KMS-11 (cell line): ENCODE measurements at regions not wholly inside any gene's neighbourhood (a gene's known extent, or its start where the extent isn't known, plus 50 kb on each side); places are given as distances from the start of the nearest gene placed in this dataset.

ENCODE experiments used
- H2AFZ ChIP-seq: fragments of 200-600 bp; sonication (generic); 2 replicates; pipeline ENCODE4 v1.6.1; 2016; ENCODE audit warnings: antibody characterized with exemption, mixed run types, low read depth
- H3K27ac ChIP-seq: fragments of 200-600 bp; sonication (generic); 2 replicates; pipeline ENCODE4 v1.6.1; 2016; ENCODE audit warnings: mild to moderate bottlenecking, mixed run types
- H3K27me3 ChIP-seq: fragments of 200-600 bp; sonication (generic); 2 replicates; pipeline ENCODE4 v1.6.1; 2017; ENCODE audit warnings: mild to moderate bottlenecking, low read depth, mixed run types, moderate library complexity; ENCODE audit not compliant: insufficient read depth
- H3K36me3 ChIP-seq: fragments of 200-600 bp; sonication (generic); 2 replicates; pipeline ENCODE4 v1.6.1; 2017; ENCODE audit warnings: mild to moderate bottlenecking, mixed run types; ENCODE audit not compliant: insufficient read depth
- H3K4me1 ChIP-seq: fragments of 200-600 bp; sonication (generic); 2 replicates; pipeline ENCODE4 v1.6.1; 2016; ENCODE audit warnings: mild to moderate bottlenecking, low read depth, mixed run types; ENCODE audit not compliant: poor library complexity, severe bottlenecking
- H3K4me2 ChIP-seq: fragments of 200-600 bp; sonication (generic); 2 replicates; pipeline ENCODE4 v1.7.0; 2016; ENCODE audit warnings: mild to moderate bottlenecking, mixed run types
- H3K4me3 ChIP-seq: fragments of 200-600 bp; sonication (generic); IDR thresholded peaks from 2 replicates; pipeline ENCODE4 v1.6.1; 2017; ENCODE audit warnings: low read depth, low read length, mixed read lengths; ENCODE audit not compliant: insufficient read depth
- H3K79me2 ChIP-seq: fragments of 200-600 bp; sonication (generic); 2 replicates; pipeline ENCODE4 v1.6.1; 2016; ENCODE audit warnings: low read depth, mixed run types; ENCODE audit not compliant: insufficient read depth
- H3K9ac ChIP-seq: fragments of 200-600 bp; sonication (generic); 2 replicates; pipeline ENCODE4 v1.6.1; 2016; ENCODE audit warnings: mild to moderate bottlenecking, mixed run types
- H4K20me1 ChIP-seq: fragments of 200-600 bp; sonication (generic); 2 replicates; pipeline ENCODE4 v1.6.1; 2016; ENCODE audit warnings: mild to moderate bottlenecking, mixed run types; ENCODE audit not compliant: insufficient read depth
- TF ChIP-seq, protein P1 (sequence below): fragments of 200-600 bp; sonication (generic); conservative IDR thresholded peaks from 2 replicates; pipeline ENCODE4 v1.6.1; 2017; ENCODE audit warnings: low read depth, mild to moderate bottlenecking, antibody characterized with exemption, low read length, moderate library complexity, mixed read lengths

DNA sequence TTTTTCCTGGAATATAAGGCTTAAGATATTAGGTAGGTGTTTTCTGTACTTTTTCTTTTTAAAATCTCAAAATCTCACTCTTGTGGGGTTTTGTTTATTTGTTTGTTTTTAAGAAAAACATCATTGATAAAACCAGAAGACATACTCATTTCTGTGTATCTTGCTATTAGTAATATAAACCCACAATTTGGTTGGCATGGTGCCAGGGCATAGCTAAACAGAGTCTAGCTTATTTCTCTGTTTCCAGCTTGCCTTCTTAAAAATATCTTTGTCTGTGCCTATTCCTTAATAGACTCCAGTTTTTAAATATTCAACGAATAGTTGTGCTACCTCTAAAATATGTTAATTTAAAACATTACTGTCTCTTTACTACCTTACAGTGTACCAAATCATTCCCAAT is 1121.9 kb upstream of the PCDH20 start:
- Histone ChIP-seq H3K9ac (no peak overlapping the region), H4K20me1 (no peaks in the 10 kb centered on the region), H3K27me3 (no peaks in the 10 kb centered on the region), H3K4me1 (no peaks in the 10 kb centered on the region), H3K4me3 (no peak overlapping the region), H3K36me3 (no peaks in the 10 kb centered on the region), H3K79me2 (no peaks in the 10 kb centered on the region), H3K4me2 (no peak overlapping the region), H2AFZ (no peak overlapping the region), H3K27ac (no peak overlapping the region)
- TF ChIP-seq, protein P1, sequence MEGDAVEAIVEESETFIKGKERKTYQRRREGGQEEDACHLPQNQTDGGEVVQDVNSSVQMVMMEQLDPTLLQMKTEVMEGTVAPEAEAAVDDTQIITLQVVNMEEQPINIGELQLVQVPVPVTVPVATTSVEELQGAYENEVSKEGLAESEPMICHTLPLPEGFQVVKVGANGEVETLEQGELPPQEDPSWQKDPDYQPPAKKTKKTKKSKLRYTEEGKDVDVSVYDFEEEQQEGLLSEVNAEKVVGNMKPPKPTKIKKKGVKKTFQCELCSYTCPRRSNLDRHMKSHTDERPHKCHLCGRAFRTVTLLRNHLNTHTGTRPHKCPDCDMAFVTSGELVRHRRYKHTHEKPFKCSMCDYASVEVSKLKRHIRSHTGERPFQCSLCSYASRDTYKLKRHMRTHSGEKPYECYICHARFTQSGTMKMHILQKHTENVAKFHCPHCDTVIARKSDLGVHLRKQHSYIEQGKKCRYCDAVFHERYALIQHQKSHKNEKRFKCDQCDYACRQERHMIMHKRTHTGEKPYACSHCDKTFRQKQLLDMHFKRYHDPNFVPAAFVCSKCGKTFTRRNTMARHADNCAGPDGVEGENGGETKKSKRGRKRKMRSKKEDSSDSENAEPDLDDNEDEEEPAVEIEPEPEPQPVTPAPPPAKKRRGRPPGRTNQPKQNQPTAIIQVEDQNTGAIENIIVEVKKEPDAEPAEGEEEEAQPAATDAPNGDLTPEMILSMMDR, result no peak

DNA sequence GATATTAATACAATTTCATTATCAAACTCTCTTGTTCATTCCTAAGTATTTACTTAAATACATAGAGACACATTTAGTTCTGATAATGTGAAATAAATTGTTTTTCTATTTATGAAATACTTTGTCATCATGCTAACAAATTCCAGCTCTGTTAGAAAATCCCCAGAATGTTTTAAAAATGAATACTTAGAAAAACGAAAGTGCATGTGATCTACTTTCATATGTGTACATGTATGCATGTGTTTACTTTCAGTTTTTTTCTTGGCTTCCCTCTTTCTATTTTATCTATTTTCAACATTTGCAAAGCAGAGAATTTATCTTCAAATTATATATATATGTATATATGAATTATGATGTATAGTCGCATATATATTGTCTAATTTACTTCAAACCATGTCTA is 1110.0 kb upstream of the PCDH20 start:
- Histone ChIP-seq H3K9ac (no peak overlapping the region), H3K27me3 (no peaks in the 10 kb centered on the region), H3K4me3 (no peak overlapping the region), H3K4me2 (no peak overlapping the region), H2AFZ (no peak overlapping the region), H4K20me1 (no peaks in the 10 kb centered on the region), H3K36me3 (no peaks in the 10 kb centered on the region), H3K27ac (no peak overlapping the region), H3K79me2 (no peaks in the 10 kb centered on the region), H3K4me1 (no peaks in the 10 kb centered on the region)
- TF ChIP-seq, protein P1, result no peak

DNA sequence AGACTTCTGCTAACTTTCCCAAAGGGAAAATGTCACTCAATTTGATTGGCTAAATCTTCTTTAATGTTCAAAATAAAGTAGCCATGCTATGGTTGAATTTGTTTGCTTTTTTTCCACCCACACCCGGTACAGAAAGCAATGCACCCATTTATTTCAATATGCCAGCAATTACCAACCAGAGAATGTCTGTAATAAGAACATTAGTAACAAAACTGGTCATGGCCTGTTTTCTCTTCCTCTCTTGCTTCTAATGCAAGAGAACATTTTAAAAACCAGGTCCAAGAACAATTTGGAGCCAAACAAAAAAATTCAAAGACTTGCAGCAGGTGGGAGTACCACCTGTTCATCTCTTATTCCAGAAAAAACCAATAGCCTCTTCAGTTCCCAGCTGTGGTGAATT is 1108.8 kb upstream of the PCDH20 start:
- Histone ChIP-seq H3K9ac (no peak overlapping the region), H3K4me3 (no peak overlapping the region), H3K36me3 (no peaks in the 10 kb centered on the region), H3K79me2 (no peaks in the 10 kb centered on the region), H2AFZ (no peak overlapping the region), H3K27ac (no peak overlapping the region), H3K4me1 (no peaks in the 10 kb centered on the region), H4K20me1 (no peaks in the 10 kb centered on the region), H3K4me2 (no peak overlapping the region), H3K27me3 (no peaks in the 10 kb centered on the region)
- TF ChIP-seq, protein P1, result no peak

DNA sequence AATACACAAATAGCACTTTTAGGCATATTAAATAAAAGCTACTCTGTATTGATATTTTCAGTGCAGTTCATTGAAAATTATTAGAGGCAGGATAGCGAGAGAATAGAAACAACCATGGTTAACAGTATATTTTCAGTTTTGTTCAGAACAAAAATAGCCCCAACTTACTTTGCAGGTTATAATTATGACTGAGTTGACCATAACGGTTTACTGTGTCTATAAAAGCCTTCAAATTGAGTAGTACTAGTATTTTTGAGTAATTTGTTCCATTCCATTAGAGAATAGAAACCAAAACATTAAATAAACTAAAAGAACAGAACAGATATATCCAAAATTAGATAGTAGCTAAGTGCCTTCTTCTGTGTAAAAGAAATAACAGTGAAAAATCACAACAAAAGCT is 1108.4 kb upstream of the PCDH20 start:
- Histone ChIP-seq H3K79me2 (no peaks in the 10 kb centered on the region), H3K27ac (no peak overlapping the region), H3K36me3 (no peaks in the 10 kb centered on the region), H3K4me1 (no peaks in the 10 kb centered on the region), H3K4me3 (no peak overlapping the region), H3K27me3 (no peaks in the 10 kb centered on the region), H4K20me1 (no peaks in the 10 kb centered on the region), H2AFZ (no peak overlapping the region), H3K9ac (no peak overlapping the region), H3K4me2 (no peak overlapping the region)
- TF ChIP-seq, protein P1, result no peak
